ENCODE measurements at regions not wholly inside any gene's neighbourhood (a gene's known extent, or its start where the extent isn't known, plus 50 kb on each side); places are given as distances from the start of the nearest gene placed in this dataset.

DNA sequence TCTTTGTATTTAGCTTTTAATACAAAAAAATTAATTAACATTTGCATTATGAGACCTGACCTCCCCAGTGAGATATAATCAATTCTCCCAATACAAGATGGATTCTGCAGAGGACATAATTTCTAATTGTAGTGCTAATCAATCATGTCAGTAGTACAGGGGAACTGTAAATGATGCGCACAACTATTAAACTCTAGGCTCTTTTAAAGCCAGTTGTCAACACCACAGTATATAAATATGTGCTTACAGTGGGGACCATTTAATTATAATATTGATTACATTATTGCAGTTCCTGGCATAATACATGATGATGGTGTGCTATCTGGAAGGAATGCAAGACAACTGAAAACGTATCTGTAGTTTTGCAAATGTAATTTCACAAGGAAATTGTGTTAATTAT is 285.6 kb upstream of the EPHA4 start:
- TF ChIP-seq POLR2A (IDR thresholded peaks at IDR 0.05; ENCODE audit: low read length): no peak
- no peak for TF ChIP-seq GATA1 (IDR thresholded peaks at IDR 0.05; ENCODE audit: low read depth, low read length)

All from erythroblast (primary cell).